GM06990 (cell line): ENCODE measurements at regions not wholly inside any gene's neighbourhood (a gene's known extent, or its start where the extent isn't known, plus 50 kb on each side); places are given as distances from the start of the nearest gene placed in this dataset.

Experiments
- DNase-seq: peaks from one replicate; pipeline ENCODE4 v3.0.0-alpha.2; 2011; ENCODE audit not compliant: insufficient read length; ENCODE audit errors: extremely low read depth
- H3K27me3 ChIP-seq: replicated peaks from 2 replicates; pipeline ENCODE4 v1.6.0; 2011; ENCODE audit warnings: low read length; ENCODE audit not compliant: control insufficient read depth, insufficient read depth
- H3K36me3 ChIP-seq: 2 replicates; pipeline ENCODE4 v1.5.1; 2011; ENCODE audit warnings: low read length; ENCODE audit not compliant: control insufficient read depth, insufficient read depth
- H3K4me3 ChIP-seq: replicated peaks from 2 replicates; pipeline ENCODE4 v1.5.1; 2011; ENCODE audit warnings: low read depth, mild to moderate bottlenecking, control low read depth, low read length
- CTCF ChIP-seq: IDR thresholded peaks from 2 replicates; pipeline ENCODE4 v1.5.1; 2011; ENCODE audit warnings: low read length, control low read depth, mild to moderate bottlenecking, inconsistent platforms; ENCODE audit not compliant: insufficient read depth, poor library complexity, severe bottlenecking

- Histone ChIP-seq H3K27me3 (no peaks in the 10 kb centered on the region), H3K4me3 (no peak overlapping the region), H3K36me3 (no peaks in the 10 kb centered on the region)
- TF ChIP-seq CTCF, result no peak
- DNase-seq, result no peak
Observed at GRCh38 chr6:9921366-9921765, 493.5 kb downstream of the TFAP2A start.

- Histone ChIP-seq H3K4me3 (no peak overlapping the region), H3K27me3 (no peaks in the 10 kb centered on the region), H3K36me3 (no peaks in the 10 kb centered on the region)
- TF ChIP-seq CTCF, result no peak
- no peak for DNase-seq
Observed at GRCh38 chr6:9914951-9915350, 499.9 kb downstream of the TFAP2A start.

- no peak overlapping the region for H3K4me3 ChIP-seq
- no peaks in the 10 kb centered on the region for H3K36me3 ChIP-seq
- TF ChIP-seq CTCF, result no peak
- no peak for DNase-seq
- H3K27me3 ChIP-seq, result no peaks in the 10 kb centered on the region
Observed at GRCh38 chr6:9901376-9901775, 513.5 kb downstream of the TFAP2A start.

- no peak for TF ChIP-seq CTCF
- Histone ChIP-seq H3K27me3 (no peaks in the 10 kb centered on the region), H3K36me3 (no peaks in the 10 kb centered on the region), H3K4me3 (no peak overlapping the region)
- no peak for DNase-seq
Observed at GRCh38 chr6:9896806-9897205, 518.1 kb downstream of the TFAP2A start.

GRCh38 chr6:9890893-9891292 is 524.0 kb downstream of the TFAP2A start:
- H3K36me3 ChIP-seq, result no peaks in the 10 kb centered on the region
- TF ChIP-seq CTCF, result no peak
- H3K4me3 ChIP-seq, result no peak overlapping the region
- no peaks in the 10 kb centered on the region for H3K27me3 ChIP-seq
- no peak for DNase-seq

- Histone ChIP-seq H3K4me3 (no peak overlapping the region), H3K36me3 (no peaks in the 10 kb centered on the region), H3K27me3 (no peaks in the 10 kb centered on the region)
- no peak for TF ChIP-seq CTCF
- no peak for DNase-seq
Observed at GRCh38 chr6:9890469-9890868, 524.4 kb downstream of the TFAP2A start.
